Endothelial cell of umbilical vein (primary cell): ENCODE measurements at regions not wholly inside any gene's neighbourhood (a gene's known extent, or its start where the extent isn't known, plus 50 kb on each side); places are given as distances from the start of the nearest gene placed in this dataset.

Source experiments
- EZH2 ChIP-seq: IDR thresholded peaks from 2 replicates; pipeline ENCODE4 v1.6.1; 2012; ENCODE audit warnings: borderline replicate concordance, low read depth, mild to moderate bottlenecking, moderate library complexity, low read length, inconsistent platforms; ENCODE audit not compliant: severe bottlenecking
- MYC ChIP-seq: IDR thresholded peaks from one replicate; pipeline ENCODE4 v1.6.1; 2011; ENCODE audit warnings: mild to moderate bottlenecking, low read depth, low read length
- POLR2A ChIP-seq: IDR thresholded peaks from 2 replicates; pipeline ENCODE4 v1.6.1; 2012; ENCODE audit warnings: low read depth, mild to moderate bottlenecking, control low read depth, low read length
- POLR2AphosphoS5 ChIP-seq: IDR thresholded peaks from 2 replicates; pipeline ENCODE4 v1.6.1; 2012; ENCODE audit warnings: low read depth, mild to moderate bottlenecking, control low read depth, low read length, moderate library complexity; ENCODE audit not compliant: insufficient read depth
- TF ChIP-seq, protein P1 (sequence below), 2 donors: IDR thresholded peaks; 1 replicate in 1 of 2; 2 replicates in 1 of 2; pipeline ENCODE4 v1.5.1; 2011; ENCODE audit warnings: low read length in 2 of 2, mild to moderate bottlenecking in 2 of 2, moderate library complexity in 2 of 2, control low read depth in 1 of 2, inconsistent platforms in 1 of 2, low read depth in 1 of 2; ENCODE audit not compliant: insufficient read depth in 1 of 2; ENCODE audit errors: extremely low read depth in 1 of 2
- TF ChIP-seq, protein P2 (sequence below): IDR thresholded peaks from 2 replicates; pipeline ENCODE4 v1.6.1; 2011; ENCODE audit not compliant: insufficient read depth, insufficient read length

DNA sequence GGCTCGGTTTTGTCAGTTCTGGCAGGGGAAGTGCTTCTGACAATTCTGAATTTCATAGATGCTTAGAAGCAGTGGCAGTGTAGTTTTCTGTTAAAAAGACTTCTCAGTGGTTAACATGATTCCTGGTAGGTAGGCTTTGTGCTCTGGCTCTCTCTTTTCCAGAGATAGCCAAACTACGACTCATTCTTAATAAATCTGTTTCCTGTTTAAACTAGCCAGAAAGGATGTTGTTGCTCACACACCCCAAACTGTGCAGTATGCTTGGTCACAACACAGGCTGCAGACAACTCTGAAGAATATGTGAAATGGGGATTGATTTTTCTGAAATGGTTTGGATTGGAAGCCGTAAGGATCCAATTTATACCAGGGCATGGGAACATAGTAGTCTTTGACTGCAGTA is 711.5 kb downstream of the PCDH17 start:
- TF ChIP-seq EZH2 = no peak
- TF ChIP-seq, protein P1, sequence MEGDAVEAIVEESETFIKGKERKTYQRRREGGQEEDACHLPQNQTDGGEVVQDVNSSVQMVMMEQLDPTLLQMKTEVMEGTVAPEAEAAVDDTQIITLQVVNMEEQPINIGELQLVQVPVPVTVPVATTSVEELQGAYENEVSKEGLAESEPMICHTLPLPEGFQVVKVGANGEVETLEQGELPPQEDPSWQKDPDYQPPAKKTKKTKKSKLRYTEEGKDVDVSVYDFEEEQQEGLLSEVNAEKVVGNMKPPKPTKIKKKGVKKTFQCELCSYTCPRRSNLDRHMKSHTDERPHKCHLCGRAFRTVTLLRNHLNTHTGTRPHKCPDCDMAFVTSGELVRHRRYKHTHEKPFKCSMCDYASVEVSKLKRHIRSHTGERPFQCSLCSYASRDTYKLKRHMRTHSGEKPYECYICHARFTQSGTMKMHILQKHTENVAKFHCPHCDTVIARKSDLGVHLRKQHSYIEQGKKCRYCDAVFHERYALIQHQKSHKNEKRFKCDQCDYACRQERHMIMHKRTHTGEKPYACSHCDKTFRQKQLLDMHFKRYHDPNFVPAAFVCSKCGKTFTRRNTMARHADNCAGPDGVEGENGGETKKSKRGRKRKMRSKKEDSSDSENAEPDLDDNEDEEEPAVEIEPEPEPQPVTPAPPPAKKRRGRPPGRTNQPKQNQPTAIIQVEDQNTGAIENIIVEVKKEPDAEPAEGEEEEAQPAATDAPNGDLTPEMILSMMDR (IDR thresholded peaks at IDR 0.05; ENCODE audit: extremely low read depth in 1 of 2, insufficient read depth in 1 of 2, low read depth in 1 of 2, low read length in 2 of 2) = no peak
- no peak for TF ChIP-seq MYC
- TF ChIP-seq POLR2A = no peak
- TF ChIP-seq POLR2AphosphoS5 = no peak
- TF ChIP-seq, protein P2, sequence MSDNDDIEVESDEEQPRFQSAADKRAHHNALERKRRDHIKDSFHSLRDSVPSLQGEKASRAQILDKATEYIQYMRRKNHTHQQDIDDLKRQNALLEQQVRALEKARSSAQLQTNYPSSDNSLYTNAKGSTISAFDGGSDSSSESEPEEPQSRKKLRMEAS = no peak
